GM12878 (cell line): ENCODE measurements at regions not wholly inside any gene's neighbourhood (a gene's known extent, or its start where the extent isn't known, plus 50 kb on each side); places are given as distances from the start of the nearest gene placed in this dataset.

Source experiments
- FOS ChIP-seq: IDR thresholded peaks from 3 replicates; pipeline ENCODE4 v1.6.1; 2011; ENCODE audit warnings: borderline replicate concordance; ENCODE audit not compliant: insufficient read length; ENCODE audit errors: extremely low read depth
- POLR2A ChIP-seq: IDR thresholded peaks from 2 replicates; pipeline ENCODE4 v1.6.1; 2011; ENCODE audit warnings: low read depth, mild to moderate bottlenecking, low read length
- STAT3 ChIP-seq: IDR thresholded peaks from 2 replicates; pipeline ENCODE4 v1.6.1; 2011; ENCODE audit warnings: low read depth, low read length, improper control_type of control experiment
- ZNF217 ChIP-seq: fragments of 450-650 bp; IDR thresholded peaks from 2 replicates; pipeline ENCODE4 v1.6.1; 2017; ENCODE audit warnings: antibody characterized with exemption, mild to moderate bottlenecking
- TF ChIP-seq, protein P1 (sequence below), 3 experiments: IDR thresholded peaks in 2 of 3; conservative IDR thresholded peaks in 1 of 3; 2 replicates each; pipeline ENCODE4 v1.5.1; 2011; ENCODE audit warnings: low read depth in 3 of 3, low read length in 3 of 3, mild to moderate bottlenecking in 3 of 3, control low read depth in 2 of 3, moderate library complexity in 2 of 3, inconsistent platforms in 1 of 3, mixed read lengths in 1 of 3; ENCODE audit not compliant: control insufficient read depth in 2 of 3, insufficient read depth in 1 of 3; ENCODE audit errors: extremely low read depth in 1 of 3
- TF ChIP-seq, protein P2 (sequence below): IDR thresholded peaks from 2 replicates; pipeline ENCODE4 v1.6.1; 2012; ENCODE audit warnings: low read depth, low read length, improper control_type of control experiment

DNA sequence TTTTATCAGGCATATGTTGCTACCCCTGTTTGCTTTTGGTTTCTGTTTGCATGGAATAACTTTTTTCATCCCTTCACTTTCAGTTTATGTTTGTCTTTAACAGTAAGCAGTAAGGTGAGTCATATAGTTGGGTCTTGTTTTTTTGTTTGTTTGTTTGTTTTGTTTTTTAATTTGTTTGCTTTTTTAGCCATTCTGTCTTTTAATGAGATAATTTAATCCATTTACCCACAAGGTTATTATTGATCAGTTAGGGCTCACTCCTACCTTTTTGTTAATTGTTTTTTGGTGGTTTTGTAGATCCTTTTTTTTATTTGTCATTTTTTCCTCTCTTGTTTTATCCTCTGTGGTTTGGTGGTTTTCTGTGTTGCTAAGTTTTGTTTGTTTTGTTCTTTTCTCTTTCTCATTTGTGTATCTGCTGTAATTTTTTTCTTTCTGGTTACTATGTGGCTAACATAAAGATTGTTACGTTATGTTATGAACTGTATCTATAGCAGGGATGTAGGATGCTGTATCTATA lies 379.5 kb upstream of the MAD2L1 start:
- TF ChIP-seq FOS: no peak
- TF ChIP-seq STAT3: no peak
- TF ChIP-seq, protein P1, sequence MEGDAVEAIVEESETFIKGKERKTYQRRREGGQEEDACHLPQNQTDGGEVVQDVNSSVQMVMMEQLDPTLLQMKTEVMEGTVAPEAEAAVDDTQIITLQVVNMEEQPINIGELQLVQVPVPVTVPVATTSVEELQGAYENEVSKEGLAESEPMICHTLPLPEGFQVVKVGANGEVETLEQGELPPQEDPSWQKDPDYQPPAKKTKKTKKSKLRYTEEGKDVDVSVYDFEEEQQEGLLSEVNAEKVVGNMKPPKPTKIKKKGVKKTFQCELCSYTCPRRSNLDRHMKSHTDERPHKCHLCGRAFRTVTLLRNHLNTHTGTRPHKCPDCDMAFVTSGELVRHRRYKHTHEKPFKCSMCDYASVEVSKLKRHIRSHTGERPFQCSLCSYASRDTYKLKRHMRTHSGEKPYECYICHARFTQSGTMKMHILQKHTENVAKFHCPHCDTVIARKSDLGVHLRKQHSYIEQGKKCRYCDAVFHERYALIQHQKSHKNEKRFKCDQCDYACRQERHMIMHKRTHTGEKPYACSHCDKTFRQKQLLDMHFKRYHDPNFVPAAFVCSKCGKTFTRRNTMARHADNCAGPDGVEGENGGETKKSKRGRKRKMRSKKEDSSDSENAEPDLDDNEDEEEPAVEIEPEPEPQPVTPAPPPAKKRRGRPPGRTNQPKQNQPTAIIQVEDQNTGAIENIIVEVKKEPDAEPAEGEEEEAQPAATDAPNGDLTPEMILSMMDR (IDR thresholded peaks at IDR 0.05 in 2 of 3, conservative IDR thresholded peaks at IDR 0.05 in 1 of 3; ENCODE audit: control insufficient read depth in 2 of 3, extremely low read depth in 1 of 3, insufficient read depth in 1 of 3, low read depth in 3 of 3, low read length in 3 of 3): no peak
- no peak for TF ChIP-seq POLR2A
- TF ChIP-seq, protein P2, sequence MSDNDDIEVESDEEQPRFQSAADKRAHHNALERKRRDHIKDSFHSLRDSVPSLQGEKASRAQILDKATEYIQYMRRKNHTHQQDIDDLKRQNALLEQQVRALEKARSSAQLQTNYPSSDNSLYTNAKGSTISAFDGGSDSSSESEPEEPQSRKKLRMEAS: no peak
- no peak for TF ChIP-seq ZNF217
